HG02970 (cell line): ENCODE measurements at regions not wholly inside any gene's neighbourhood (a gene's known extent, or its start where the extent isn't known, plus 50 kb on each side); places are given as distances from the start of the nearest gene placed in this dataset.

Source experiments
- ATAC-seq: cut with Tn5 transposase; IDR thresholded peaks from one replicate; pipeline ENCODE4 v1.9.1; 2021; ENCODE audit warnings: mild to moderate bottlenecking, moderate library complexity, moderate number of reproducible peaks; ENCODE audit not compliant: unreplicated experiment, low FRiP score

DNA sequence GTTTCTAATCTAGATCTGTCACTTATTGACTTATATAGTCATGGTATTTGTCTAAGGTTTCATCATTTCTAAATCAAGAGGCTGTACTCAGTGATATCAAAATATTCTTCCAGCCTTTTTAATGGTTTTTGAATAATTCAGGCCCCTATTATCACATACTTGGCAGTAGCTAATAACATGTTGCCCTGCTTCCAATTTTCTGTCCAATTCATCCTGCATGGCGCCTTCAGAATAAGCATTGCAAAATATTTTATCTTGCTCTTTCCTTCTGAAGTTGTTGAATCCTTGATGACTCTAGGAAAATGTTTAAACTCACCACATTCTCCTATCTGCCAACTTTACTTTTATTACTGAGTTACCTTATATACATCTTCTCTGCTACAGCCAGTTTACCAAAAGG, 517.2 kb upstream of the B3GALT2 start:
- no peak for ATAC-seq

- no peak for ATAC-seq
Measured at GRCh38 chr1:193703121-193703520, 516.7 kb upstream of the B3GALT2 start.

DNA sequence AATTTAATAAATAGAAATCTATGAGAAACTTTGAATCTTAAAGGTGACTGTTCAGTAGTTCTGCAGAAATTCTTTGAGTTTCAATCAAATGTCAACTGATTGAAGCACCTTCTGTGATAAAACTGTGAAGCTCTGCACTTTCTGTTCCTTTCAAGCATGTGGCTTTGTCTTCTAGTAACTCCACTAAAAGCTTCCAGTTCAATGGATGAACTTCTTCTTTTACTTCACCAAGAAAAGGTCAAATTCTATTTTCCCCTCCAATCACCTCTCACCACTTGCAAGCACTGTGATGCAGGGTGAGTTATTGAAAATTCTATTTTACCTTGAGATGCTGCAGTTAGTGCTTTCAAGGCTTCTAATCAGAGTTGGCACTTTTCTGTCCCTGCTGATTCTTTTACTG, 515.3 kb upstream of the B3GALT2 start:
- ATAC-seq, result no peak

GRCh38 chr1:193700710-193701355, 514.4 kb upstream of the B3GALT2 start:
- ATAC-seq, result no peak

GRCh38 chr1:193699261-193699660, 512.8 kb upstream of the B3GALT2 start:
- no peak for ATAC-seq

GRCh38 chr1:193697776-193698175, 511.4 kb upstream of the B3GALT2 start:
- no peak for ATAC-seq

DNA sequence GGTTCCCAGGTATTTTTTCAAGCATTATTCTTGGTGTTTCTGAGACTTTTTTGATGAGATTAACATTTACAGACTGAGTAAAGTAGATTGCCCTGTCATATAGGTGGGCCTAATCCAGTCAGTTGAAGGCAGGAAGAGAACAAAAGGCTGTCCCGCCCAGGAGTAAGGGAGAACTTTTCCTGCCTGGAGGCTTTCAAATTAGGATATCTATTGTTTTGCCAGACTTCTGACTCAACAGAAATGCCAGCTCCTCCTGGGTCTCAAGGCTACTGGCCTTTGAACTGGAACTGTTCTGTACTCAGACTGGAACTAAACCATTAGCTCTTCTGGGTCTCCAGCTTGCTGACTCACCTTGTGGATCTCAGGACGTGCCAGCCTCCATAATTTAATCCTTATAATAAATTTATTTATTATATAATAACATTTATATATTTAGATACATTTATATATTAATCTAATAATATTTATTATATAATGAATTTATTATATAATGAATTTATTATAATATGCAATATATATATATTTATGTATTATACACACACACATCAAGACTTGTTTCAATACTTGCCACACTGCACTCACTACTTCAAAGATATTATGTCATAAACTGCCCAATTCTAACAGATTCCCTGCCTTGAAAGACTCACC, 510.8 kb upstream of the B3GALT2 start:
- ATAC-seq, result no peak

DNA sequence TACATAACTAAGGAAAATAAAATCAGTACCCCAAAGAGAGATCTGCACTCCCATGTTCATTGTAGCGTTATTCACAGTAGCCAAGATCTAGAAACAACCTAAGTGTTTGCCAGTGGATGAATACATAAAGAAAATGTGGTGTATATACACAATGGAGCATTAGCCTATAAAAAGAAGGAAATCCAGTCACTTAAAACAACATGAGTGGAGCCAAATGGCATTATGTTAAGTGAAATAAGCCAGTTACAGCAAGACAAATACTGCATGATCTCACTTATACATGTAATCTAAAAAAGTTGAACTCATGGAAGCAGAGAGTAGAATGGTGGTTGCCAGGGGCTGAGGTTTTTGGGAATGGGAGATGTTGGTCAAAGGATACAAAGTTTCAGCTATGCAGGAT, 508.3 kb upstream of the B3GALT2 start:
- no peak for ATAC-seq

DNA sequence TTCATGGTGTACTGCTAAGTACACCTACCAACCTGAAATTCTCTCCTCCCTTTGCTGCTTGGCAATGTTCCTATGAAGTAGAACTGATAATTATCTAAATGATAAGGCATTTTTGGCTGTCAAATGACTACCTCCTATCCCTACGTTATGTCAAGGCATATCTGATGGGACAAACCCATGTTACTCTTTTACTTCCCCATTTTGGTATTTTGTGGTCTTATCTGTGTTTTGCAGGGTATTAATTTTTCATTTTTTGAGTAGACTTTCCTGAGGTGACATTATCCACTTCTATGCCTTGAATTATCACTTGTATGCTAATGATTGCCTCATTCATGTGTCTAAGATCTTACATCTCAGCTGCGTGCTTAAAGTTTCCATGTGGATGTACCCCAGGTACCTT, 499.6 kb upstream of the B3GALT2 start:
- no peak for ATAC-seq

GRCh38 chr1:193681422-193681821, 495.0 kb upstream of the B3GALT2 start:
- no peak for ATAC-seq

- ATAC-seq, result no peak
Measured at GRCh38 chr1:193680924-193681316, 494.5 kb upstream of the B3GALT2 start.

DNA sequence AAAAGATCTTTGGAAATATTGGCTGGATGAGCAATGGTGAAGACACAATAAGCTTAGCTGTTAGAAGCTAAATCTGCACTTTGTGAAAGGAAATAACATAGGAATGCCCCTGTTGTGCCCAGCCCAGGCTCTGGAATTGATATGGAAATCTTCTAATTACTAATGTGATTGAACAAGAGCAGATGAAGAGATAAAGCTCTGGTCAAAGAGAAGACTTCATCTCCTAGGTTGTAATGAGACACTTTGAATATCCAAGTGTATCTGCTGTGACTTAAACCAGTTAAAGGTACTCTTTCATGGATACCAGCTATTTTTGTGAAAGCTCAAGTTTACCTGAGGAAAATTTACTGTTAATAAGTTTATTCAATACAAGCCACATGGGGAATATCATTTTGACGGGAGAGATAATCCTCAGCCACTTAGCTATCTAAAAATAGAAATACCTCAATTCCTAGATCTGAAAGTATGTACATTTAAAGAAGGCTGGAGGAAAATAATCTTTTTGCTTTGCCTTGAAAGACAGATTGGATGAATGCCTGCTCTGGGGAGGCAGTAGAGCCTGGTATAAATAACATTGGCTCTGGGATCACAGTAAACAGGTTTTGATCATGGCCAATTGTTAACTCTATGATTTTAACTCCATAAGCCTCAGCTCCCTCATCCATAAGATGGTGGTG, 494.0 kb upstream of the B3GALT2 start:
- ATAC-seq, result no peak

DNA sequence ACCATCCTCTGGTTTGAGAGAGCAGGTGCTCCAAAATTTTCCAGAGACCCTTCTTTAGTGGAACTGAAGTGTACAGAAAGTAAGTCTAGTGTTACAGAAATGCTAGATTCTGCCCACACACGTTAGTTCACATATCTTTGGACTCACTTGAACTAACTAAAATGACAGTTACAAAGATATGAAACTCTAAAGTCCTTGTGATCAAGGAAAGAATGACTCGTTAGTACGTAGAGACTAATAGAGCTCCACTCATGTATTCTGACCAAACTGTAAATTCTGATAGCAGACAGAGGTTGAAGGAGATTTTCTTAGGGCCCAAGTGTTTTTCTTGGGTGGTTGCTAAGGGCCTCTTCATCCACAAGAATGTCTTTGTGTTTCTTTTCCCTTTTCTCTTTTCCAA, 491.5 kb upstream of the B3GALT2 start:
- no peak for ATAC-seq

DNA sequence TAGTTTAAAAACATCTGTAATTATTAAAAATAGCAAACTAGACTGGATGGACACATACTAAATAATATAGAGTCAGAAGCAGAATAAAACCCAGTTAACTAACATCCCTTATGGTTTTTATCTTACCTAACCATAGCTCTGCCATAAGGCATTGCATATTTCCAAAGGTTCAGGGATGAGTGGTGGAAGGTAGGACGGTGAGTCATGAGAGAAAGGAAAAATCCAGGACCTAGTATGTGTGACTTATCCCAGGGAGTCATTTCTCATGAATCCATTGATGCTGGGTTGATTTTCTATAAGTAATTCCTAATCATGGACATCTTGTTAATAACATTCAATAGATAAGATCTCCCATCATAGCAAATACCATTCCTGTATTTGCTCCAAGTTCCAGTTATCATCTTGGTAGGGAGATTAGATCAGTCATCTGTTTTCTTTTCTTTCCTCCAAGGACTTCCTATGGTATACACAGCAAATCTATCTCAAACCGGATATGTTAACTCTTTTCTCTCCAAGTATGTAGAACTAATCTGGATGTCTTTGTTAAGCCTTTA, 490.7 kb upstream of the B3GALT2 start:
- ATAC-seq, result no peak

DNA sequence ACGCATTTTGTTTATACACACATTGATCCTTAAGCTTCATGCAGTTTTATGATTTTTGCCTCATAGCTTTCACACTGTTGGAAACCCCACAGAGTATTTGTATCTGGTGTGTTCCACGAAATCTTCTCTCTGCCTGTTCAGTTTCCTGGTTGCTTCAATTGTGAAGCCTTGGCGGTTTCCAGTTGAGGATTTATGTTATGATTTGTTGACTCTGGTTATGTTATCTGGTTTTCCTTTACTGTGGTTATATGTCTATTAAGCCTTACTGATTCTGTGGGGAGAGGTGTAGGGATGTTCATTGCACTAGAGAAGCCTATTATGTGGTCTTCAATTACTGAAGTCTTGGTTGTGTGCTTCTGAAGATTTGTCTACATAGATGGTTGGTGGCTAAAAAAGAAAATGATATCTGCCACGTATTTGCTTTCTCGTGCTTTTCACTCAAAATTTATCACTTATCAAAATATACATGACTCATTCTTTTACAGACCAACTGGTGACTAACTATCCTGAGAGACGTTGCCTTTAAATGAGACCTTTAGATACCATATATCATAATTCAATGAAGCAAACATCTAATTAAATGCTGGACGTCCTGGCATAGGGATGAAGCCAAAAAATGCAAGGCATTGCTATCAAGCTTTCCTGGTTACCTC, 488.0 kb upstream of the B3GALT2 start:
- no peak for ATAC-seq

DNA sequence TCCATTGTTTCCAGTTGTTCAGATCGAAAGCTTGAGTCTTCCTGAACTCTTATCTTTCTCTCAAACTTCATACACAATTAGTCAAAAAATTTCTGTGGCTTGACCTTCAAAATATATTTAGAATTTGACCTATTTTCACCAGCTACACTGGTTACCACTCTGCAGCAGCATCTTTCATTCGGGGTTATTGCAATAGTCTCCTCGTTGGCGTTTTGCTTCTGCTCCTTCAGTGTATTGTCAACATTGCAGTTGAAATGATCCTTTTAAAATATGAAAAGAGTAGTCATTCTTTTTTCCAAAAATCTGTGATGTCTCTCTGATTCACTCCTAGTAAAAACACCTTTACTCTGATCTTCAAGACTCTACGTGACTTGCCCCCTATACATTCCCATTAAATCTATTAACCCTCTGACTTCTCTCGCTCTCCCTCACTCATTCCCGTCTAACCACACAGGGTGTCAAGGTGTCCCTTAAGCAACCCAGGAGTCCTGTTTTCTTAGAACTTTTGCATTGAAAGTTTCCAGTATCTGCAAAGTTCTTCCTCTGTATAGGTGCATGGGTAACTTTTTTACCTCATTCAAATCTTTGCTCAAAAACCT, 480.2 kb upstream of the B3GALT2 start:
- ATAC-seq, result no peak

DNA sequence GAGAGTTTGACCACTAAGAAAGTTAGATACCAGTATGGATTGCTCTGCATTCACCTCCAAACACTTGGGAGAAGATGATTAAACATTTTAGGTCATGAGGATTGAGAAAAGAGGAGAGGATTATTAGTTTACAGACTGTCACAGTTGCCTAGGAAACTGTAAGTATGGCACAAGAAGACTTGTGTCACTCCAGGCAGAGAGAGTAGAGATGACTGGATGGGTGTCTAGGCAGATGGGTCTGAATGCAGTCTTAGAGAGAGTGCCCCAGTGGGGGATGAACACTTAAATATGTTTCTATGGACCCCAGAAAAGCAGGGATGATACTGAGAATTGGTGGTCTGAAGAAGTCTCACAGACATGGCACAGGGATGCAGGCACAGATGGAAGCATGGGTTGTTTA, 477.6 kb upstream of the B3GALT2 start:
- no peak for ATAC-seq

GRCh38 chr1:193662030-193662429, 475.6 kb upstream of the B3GALT2 start:
- no peak for ATAC-seq

DNA sequence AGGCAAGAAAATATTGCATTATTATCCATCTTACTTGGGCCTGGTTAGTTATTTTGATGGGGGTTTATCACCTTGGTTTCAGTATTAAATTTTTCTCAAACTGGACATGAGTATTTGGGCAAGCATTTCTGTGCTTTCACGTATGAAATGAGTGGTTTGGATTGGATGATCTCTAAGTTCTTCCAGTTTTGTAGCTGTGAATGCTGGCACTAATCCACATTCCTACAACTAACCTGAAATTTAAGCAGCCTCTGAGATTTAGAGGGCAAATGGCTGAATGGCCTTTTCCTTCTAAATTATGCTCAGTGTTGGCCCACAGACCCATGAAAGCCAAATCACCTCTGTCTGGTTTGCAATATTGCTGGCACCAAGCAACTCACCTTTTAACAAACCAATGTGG, 475.0 kb upstream of the B3GALT2 start:
- ATAC-seq, result no peak

- no peak for ATAC-seq
Measured at GRCh38 chr1:193660428-193660827, 474.0 kb upstream of the B3GALT2 start.

- no peak for ATAC-seq
Measured at GRCh38 chr1:193658691-193659090, 472.3 kb upstream of the B3GALT2 start.
